Mesothelial cell of epicardium (in vitro differentiated cells): ENCODE measurements at regions not wholly inside any gene's neighbourhood (a gene's known extent, or its start where the extent isn't known, plus 50 kb on each side); places are given as distances from the start of the nearest gene placed in this dataset.
"Not testable (repeated sequence)": the region's sequence is repeated elsewhere in the genome, so short reads cannot be mapped to it uniquely, and the experiment has no call there.

ENCODE experiments used
- DNase-seq, 2 experiments: peaks; one replicate each; pipeline ENCODE4 v3.0.0; 2021; ENCODE audit warnings: low spot score in 2 of 2; ENCODE audit not compliant: unreplicated experiment in 2 of 2
- H3K27ac Mint-ChIP-seq: 2 replicates; pipeline ENCODE4 v1.8.0; 2021; ENCODE audit warnings: mixed read lengths
- H3K27me3 Mint-ChIP-seq: 2 replicates; pipeline ENCODE4 v1.8.0; 2021; ENCODE audit warnings: low read depth, mixed read lengths
- H3K36me3 Mint-ChIP-seq: 2 replicates; pipeline ENCODE4 v1.8.0; 2021; ENCODE audit warnings: mixed read lengths
- H3K4me1 Mint-ChIP-seq: 2 replicates; pipeline ENCODE4 v1.8.0; 2021; ENCODE audit warnings: mixed read lengths
- H3K4me3 Mint-ChIP-seq: 2 replicates; pipeline ENCODE4 v1.8.0; 2021; ENCODE audit warnings: mild to moderate bottlenecking, moderate library complexity, mixed read lengths
- H3K9me3 Mint-ChIP-seq: 2 replicates; pipeline ENCODE4 v1.8.0; 2021; ENCODE audit warnings: mixed read lengths
- CTCF ChIP-seq: fragments of 200-600 bp; sonication (generic); IDR thresholded peaks from one replicate; pipeline ENCODE4 v1.5.0; 2021; ENCODE audit warnings: antibody characterized with exemption; ENCODE audit not compliant: unreplicated experiment

GRCh38 chr9:25814023-25814422, 135.8 kb upstream of the TUSC1 start:
- Mint-ChIP-seq H3K36me3 (no peaks in the 10 kb centered on the region), H3K4me1 (peaks cover 18% of the 10 kb centered on the region), H3K27me3 (no peaks in the 10 kb centered on the region), H3K9me3 (peaks cover 10% of the 10 kb centered on the region), H3K4me3 (no peak overlapping the region), H3K27ac (no peak overlapping the region)
- no peak for TF ChIP-seq CTCF
- no peak for DNase-seq

- Mint-ChIP-seq H3K36me3 (no peaks in the 10 kb centered on the region), H3K9me3 (peaks cover 10% of the 10 kb centered on the region), H3K27ac (no peak overlapping the region), H3K4me3 (no peak overlapping the region), H3K27me3 (no peaks in the 10 kb centered on the region), H3K4me1 (peaks cover 18% of the 10 kb centered on the region)
- DNase-seq = no peak
- TF ChIP-seq CTCF = no peak
Observed at GRCh38 chr9:25813478-25813877, 135.2 kb upstream of the TUSC1 start.

GRCh38 chr9:25808554-25808953, 130.3 kb upstream of the TUSC1 start:
- TF ChIP-seq CTCF = no peak
- Mint-ChIP-seq H3K27me3 (no peaks in the 10 kb centered on the region), H3K9me3 (peaks cover 10% of the 10 kb centered on the region), H3K36me3 (no peaks in the 10 kb centered on the region), H3K4me3 (no peak overlapping the region), H3K4me1 (peaks cover 18% of the 10 kb centered on the region), H3K27ac (no peak overlapping the region)
- no peak for DNase-seq

- no peaks in the 10 kb centered on the region for H3K27me3 Mint-ChIP-seq
- TF ChIP-seq CTCF = no peak
- H3K36me3 Mint-ChIP-seq = no peaks in the 10 kb centered on the region
- DNase-seq = no peak
- H3K4me3 Mint-ChIP-seq = no peak overlapping the region
- peaks cover 9% of the 10 kb centered on the region for H3K4me1 Mint-ChIP-seq
- no peak overlapping the region for H3K27ac Mint-ChIP-seq
- H3K9me3 Mint-ChIP-seq = peaks cover under 1% of the 10 kb centered on the region
Observed at GRCh38 chr9:25804856-25805255, 126.6 kb upstream of the TUSC1 start.

GRCh38 chr9:25801989-25802388, 123.7 kb upstream of the TUSC1 start:
- not testable (repeated sequence) for H3K27ac Mint-ChIP-seq, H3K36me3 Mint-ChIP-seq, H3K27me3 Mint-ChIP-seq, H3K4me1 Mint-ChIP-seq, H3K4me3 Mint-ChIP-seq, DNase-seq
- H3K9me3 Mint-ChIP-seq = peaks cover 19% of the 10 kb centered on the region

- Mint-ChIP-seq H3K27ac (no peak overlapping the region), H3K4me1 (no peaks in the 10 kb centered on the region), H3K36me3 (no peaks in the 10 kb centered on the region), H3K27me3 (no peaks in the 10 kb centered on the region), H3K4me3 (no peak overlapping the region), H3K9me3 (no peaks in the 10 kb centered on the region)
- TF ChIP-seq CTCF = no peak
- DNase-seq = no peak
Observed at GRCh38 chr9:25773805-25774204, 95.6 kb upstream of the TUSC1 start.
